GM23338 (cell line): ENCODE measurements at regions not wholly inside any gene's neighbourhood (a gene's known extent, or its start where the extent isn't known, plus 50 kb on each side); places are given as distances from the start of the nearest gene placed in this dataset.

Experiments used
- ATAC-seq: fragments of 200-7000 bp; cut with Tn5 transposase; 3 replicates; pipeline ENCODE4 v1.9.1; 2020
- DNase-seq: peaks from one replicate; pipeline ENCODE4 v3.0.0-alpha.2; 2015; ENCODE audit warnings: low spot score
- H2AFZ ChIP-seq: fragments of 200-600 bp; sonication (generic); 2 replicates; pipeline ENCODE4 v1.8.0; 2016; ENCODE audit warnings: antibody characterized with exemption, mild to moderate bottlenecking, moderate library complexity
- H3F3A ChIP-seq: fragments of 200-600 bp; sonication (generic); replicated peaks from 2 replicates; pipeline ENCODE4 v1.8.0; 2017; ENCODE audit warnings: antibody characterized with exemption, mixed run types, low read depth
- H3K27ac ChIP-seq: fragments of 200-600 bp; sonication (generic); 2 replicates; pipeline ENCODE4 v1.6.1; 2016; ENCODE audit warnings: low read depth
- H3K27me3 ChIP-seq: fragments of 200-600 bp; sonication (generic); 2 replicates; pipeline ENCODE4 v1.8.0; 2016; ENCODE audit warnings: mild to moderate bottlenecking, mixed run types, moderate library complexity; ENCODE audit not compliant: insufficient read depth
- H3K36me3 ChIP-seq: fragments of 200-600 bp; sonication (generic); 2 replicates; pipeline ENCODE4 v1.8.0; 2016; ENCODE audit warnings: mild to moderate bottlenecking; ENCODE audit not compliant: insufficient read depth
- H3K4me1 ChIP-seq: fragments of 200-600 bp; sonication (generic); 2 replicates; pipeline ENCODE4 v1.8.0; 2016; ENCODE audit warnings: mild to moderate bottlenecking, moderate library complexity; ENCODE audit not compliant: insufficient read depth
- H3K4me2 ChIP-seq: fragments of 200-600 bp; sonication (generic); 2 replicates; pipeline ENCODE4 v1.7.1; 2017; ENCODE audit warnings: mixed run types
- H3K4me3 ChIP-seq: fragments of 200-600 bp; sonication (generic); 2 replicates; pipeline ENCODE4 v1.6.1; 2016; ENCODE audit warnings: mixed run types
- H3K79me2 ChIP-seq: fragments of 200-600 bp; sonication (generic); replicated peaks from 2 replicates; pipeline ENCODE4 v1.8.0; 2017; ENCODE audit warnings: mild to moderate bottlenecking; ENCODE audit not compliant: insufficient read depth
- H3K9me2 ChIP-seq: fragments of 200-600 bp; sonication (generic); 2 replicates; pipeline ENCODE4 v1.8.0; 2017; ENCODE audit not compliant: insufficient read depth
- H4K20me1 ChIP-seq: fragments of 200-600 bp; sonication (generic); replicated peaks from 2 replicates; pipeline ENCODE4 v1.8.0; 2017; ENCODE audit warnings: mild to moderate bottlenecking; ENCODE audit not compliant: insufficient read depth
- H3K27ac Mint-ChIP-seq: 2 replicates; pipeline ENCODE4 v1.8.0; 2020; ENCODE audit warnings: inconsistent platforms, mild to moderate bottlenecking, moderate library complexity, mixed read lengths
- H3K27me3 Mint-ChIP-seq: 3 replicates; pipeline ENCODE4 v1.8.0; 2022; ENCODE audit warnings: low read depth, mild to moderate bottlenecking, moderate library complexity, mixed read lengths, inconsistent platforms; ENCODE audit not compliant: insufficient read depth, poor library complexity
- H3K36me3 Mint-ChIP-seq: 3 replicates; pipeline ENCODE4 v1.8.0; 2021; ENCODE audit warnings: low read depth, mild to moderate bottlenecking, inconsistent platforms, moderate library complexity, mixed read lengths
- H3K4me1 Mint-ChIP-seq: 3 replicates; pipeline ENCODE4 v1.8.0; 2020; ENCODE audit warnings: mild to moderate bottlenecking, inconsistent platforms, mixed read lengths
- H3K4me3 Mint-ChIP-seq: 3 replicates; pipeline ENCODE4 v1.8.0; 2021; ENCODE audit warnings: moderate library complexity, mild to moderate bottlenecking, inconsistent platforms, mixed read lengths
- H3K9me3 Mint-ChIP-seq: 3 replicates; pipeline ENCODE4 v1.8.0; 2020; ENCODE audit warnings: moderate library complexity, mild to moderate bottlenecking, inconsistent platforms, mixed read lengths
- CREB1 ChIP-seq: fragments of 250-450 bp; sonication (Bioruptor Pico); IDR thresholded peaks from 2 replicates; pipeline ENCODE4 v1.5.0; 2020; ENCODE audit warnings: low read depth, mild to moderate bottlenecking, moderate library complexity
- CTCF ChIP-seq, 2 experiments: fragments of 200-600 bp in 1 of 2; sonication (generic) in 1 of 2; conservative IDR thresholded peaks; 2 replicates each; pipeline versions ENCODE4 v1.5.1 to v1.6.1; 2016 to 2017; ENCODE audit warnings: antibody characterized with exemption in 2 of 2, low read depth in 2 of 2, mild to moderate bottlenecking in 2 of 2, moderate library complexity in 1 of 2
- EZH2 ChIP-seq: fragments of 200-600 bp; sonication (generic); IDR thresholded peaks from one replicate; pipeline ENCODE4 v1.8.0; 2017; ENCODE audit warnings: antibody characterized with exemption, mild to moderate bottlenecking, low read depth; ENCODE audit not compliant: unreplicated experiment
- EZH2phosphoT487 ChIP-seq: fragments of 200-600 bp; sonication (generic); IDR thresholded peaks from one replicate; pipeline ENCODE4 v1.8.1; 2018; ENCODE audit warnings: antibody characterized with exemption; ENCODE audit not compliant: unreplicated experiment
- JUNB ChIP-seq: IDR thresholded peaks from one replicate; pipeline ENCODE4 v1.6.1; 2016; ENCODE audit warnings: antibody characterized with exemption; ENCODE audit not compliant: unreplicated experiment
- NANOG ChIP-seq: IDR thresholded peaks from 2 replicates; pipeline ENCODE4 v1.6.1; 2016; ENCODE audit warnings: antibody characterized with exemption, borderline replicate concordance
- POLR2AphosphoS5 ChIP-seq: IDR thresholded peaks from 2 replicates; pipeline ENCODE4 v1.6.1; 2016; ENCODE audit warnings: antibody characterized with exemption, low read depth
- STAT1 ChIP-seq: IDR thresholded peaks from one replicate; pipeline ENCODE4 v1.6.1; 2016; ENCODE audit warnings: antibody characterized with exemption; ENCODE audit not compliant: unreplicated experiment
- ZNF114 ChIP-seq: fragments of 250-450 bp; sonication (Bioruptor Pico); IDR thresholded peaks from 2 replicates; pipeline ENCODE4 v1.5.0; 2020; ENCODE audit warnings: mild to moderate bottlenecking, moderate library complexity
- ZNF331 ChIP-seq: fragments of 250-450 bp; sonication (Bioruptor Pico); IDR thresholded peaks from 2 replicates; pipeline ENCODE4 v1.5.0; 2020; ENCODE audit warnings: low read depth, mild to moderate bottlenecking, moderate library complexity
- TF ChIP-seq, protein P1 (sequence below): IDR thresholded peaks from 2 replicates; pipeline ENCODE4 v1.6.1; 2016; ENCODE audit warnings: antibody characterized with exemption
- TF ChIP-seq, protein P2 (sequence below): IDR thresholded peaks from one replicate; pipeline ENCODE4 v1.6.1; 2018; ENCODE audit warnings: antibody characterized with exemption; ENCODE audit not compliant: unreplicated experiment
- TF ChIP-seq, protein P3 (sequence below): fragments of 250-450 bp; sonication (Bioruptor Pico); IDR thresholded peaks from 2 replicates; pipeline ENCODE4 v1.5.0; 2020; ENCODE audit warnings: mild to moderate bottlenecking, moderate library complexity

- H3K79me2 ChIP-seq, result no peaks in the 10 kb centered on the region
- H4K20me1 ChIP-seq, result no peaks in the 10 kb centered on the region
- TF ChIP-seq STAT1, result no peak
- no peak for TF ChIP-seq CTCF (conservative IDR thresholded peaks at IDR 0.05; ENCODE audit: low read depth in 2 of 2)
- TF ChIP-seq ZNF331 (CRISPR knock-in tag), result no peak
- no peak for TF ChIP-seq EZH2phosphoT487
- no peak for TF ChIP-seq NANOG
- TF ChIP-seq, protein P1, sequence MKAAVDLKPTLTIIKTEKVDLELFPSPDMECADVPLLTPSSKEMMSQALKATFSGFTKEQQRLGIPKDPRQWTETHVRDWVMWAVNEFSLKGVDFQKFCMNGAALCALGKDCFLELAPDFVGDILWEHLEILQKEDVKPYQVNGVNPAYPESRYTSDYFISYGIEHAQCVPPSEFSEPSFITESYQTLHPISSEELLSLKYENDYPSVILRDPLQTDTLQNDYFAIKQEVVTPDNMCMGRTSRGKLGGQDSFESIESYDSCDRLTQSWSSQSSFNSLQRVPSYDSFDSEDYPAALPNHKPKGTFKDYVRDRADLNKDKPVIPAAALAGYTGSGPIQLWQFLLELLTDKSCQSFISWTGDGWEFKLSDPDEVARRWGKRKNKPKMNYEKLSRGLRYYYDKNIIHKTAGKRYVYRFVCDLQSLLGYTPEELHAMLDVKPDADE, result no peak
- TF ChIP-seq, protein P2, sequence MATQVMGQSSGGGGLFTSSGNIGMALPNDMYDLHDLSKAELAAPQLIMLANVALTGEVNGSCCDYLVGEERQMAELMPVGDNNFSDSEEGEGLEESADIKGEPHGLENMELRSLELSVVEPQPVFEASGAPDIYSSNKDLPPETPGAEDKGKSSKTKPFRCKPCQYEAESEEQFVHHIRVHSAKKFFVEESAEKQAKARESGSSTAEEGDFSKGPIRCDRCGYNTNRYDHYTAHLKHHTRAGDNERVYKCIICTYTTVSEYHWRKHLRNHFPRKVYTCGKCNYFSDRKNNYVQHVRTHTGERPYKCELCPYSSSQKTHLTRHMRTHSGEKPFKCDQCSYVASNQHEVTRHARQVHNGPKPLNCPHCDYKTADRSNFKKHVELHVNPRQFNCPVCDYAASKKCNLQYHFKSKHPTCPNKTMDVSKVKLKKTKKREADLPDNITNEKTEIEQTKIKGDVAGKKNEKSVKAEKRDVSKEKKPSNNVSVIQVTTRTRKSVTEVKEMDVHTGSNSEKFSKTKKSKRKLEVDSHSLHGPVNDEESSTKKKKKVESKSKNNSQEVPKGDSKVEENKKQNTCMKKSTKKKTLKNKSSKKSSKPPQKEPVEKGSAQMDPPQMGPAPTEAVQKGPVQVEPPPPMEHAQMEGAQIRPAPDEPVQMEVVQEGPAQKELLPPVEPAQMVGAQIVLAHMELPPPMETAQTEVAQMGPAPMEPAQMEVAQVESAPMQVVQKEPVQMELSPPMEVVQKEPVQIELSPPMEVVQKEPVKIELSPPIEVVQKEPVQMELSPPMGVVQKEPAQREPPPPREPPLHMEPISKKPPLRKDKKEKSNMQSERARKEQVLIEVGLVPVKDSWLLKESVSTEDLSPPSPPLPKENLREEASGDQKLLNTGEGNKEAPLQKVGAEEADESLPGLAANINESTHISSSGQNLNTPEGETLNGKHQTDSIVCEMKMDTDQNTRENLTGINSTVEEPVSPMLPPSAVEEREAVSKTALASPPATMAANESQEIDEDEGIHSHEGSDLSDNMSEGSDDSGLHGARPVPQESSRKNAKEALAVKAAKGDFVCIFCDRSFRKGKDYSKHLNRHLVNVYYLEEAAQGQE, result no peak
- no peak for TF ChIP-seq ZNF114
- TF ChIP-seq EZH2, result no peak
- no peak for TF ChIP-seq POLR2AphosphoS5
- TF ChIP-seq CREB1, result no peak
- TF ChIP-seq, protein P3, sequence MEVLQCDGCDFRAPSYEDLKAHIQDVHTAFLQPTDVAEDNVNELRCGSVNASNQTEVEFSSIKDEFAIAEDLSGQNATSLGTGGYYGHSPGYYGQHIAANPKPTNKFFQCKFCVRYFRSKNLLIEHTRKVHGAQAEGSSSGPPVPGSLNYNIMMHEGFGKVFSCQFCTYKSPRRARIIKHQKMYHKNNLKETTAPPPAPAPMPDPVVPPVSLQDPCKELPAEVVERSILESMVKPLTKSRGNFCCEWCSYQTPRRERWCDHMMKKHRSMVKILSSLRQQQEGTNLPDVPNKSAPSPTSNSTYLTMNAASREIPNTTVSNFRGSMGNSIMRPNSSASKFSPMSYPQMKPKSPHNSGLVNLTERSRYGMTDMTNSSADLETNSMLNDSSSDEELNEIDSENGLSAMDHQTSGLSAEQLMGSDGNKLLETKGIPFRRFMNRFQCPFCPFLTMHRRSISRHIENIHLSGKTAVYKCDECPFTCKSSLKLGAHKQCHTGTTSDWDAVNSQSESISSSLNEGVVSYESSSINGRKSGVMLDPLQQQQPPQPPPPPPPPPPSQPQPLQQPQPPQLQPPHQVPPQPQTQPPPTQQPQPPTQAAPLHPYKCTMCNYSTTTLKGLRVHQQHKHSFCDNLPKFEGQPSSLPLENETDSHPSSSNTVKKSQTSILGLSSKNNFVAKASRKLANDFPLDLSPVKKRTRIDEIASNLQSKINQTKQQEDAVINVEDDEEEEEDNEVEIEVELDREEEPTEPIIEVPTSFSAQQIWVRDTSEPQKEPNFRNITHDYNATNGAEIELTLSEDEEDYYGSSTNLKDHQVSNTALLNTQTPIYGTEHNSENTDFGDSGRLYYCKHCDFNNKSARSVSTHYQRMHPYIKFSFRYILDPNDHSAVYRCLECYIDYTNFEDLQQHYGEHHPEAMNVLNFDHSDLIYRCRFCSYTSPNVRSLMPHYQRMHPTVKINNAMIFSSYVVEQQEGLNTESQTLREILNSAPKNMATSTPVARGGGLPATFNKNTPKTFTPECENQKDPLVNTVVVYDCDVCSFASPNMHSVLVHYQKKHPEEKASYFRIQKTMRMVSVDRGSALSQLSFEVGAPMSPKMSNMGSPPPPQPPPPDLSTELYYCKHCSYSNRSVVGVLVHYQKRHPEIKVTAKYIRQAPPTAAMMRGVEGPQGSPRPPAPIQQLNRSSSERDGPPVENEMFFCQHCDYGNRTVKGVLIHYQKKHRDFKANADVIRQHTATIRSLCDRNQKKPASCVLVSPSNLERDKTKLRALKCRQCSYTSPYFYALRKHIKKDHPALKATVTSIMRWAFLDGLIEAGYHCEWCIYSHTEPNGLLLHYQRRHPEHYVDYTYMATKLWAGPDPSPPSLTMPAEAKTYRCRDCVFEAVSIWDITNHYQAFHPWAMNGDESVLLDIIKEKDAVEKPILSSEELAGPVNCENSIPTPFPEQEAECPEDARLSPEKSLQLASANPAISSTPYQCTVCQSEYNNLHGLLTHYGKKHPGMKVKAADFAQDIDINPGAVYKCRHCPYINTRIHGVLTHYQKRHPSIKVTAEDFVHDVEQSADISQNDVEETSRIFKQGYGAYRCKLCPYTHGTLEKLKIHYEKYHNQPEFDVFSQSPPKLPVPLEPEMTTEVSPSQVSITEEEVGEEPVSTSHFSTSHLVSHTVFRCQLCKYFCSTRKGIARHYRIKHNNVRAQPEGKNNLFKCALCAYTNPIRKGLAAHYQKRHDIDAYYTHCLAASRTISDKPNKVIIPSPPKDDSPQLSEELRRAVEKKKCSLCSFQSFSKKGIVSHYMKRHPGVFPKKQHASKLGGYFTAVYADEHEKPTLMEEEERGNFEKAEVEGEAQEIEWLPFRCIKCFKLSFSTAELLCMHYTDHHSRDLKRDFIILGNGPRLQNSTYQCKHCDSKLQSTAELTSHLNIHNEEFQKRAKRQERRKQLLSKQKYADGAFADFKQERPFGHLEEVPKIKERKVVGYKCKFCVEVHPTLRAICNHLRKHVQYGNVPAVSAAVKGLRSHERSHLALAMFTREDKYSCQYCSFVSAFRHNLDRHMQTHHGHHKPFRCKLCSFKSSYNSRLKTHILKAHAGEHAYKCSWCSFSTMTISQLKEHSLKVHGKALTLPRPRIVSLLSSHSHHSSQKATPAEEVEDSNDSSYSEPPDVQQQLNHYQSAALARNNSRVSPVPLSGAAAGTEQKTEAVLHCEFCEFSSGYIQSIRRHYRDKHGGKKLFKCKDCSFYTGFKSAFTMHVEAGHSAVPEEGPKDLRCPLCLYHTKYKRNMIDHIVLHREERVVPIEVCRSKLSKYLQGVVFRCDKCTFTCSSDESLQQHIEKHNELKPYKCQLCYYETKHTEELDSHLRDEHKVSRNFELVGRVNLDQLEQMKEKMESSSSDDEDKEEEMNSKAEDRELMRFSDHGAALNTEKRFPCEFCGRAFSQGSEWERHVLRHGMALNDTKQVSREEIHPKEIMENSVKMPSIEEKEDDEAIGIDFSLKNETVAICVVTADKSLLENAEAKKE (CRISPR knock-in tag), result no peak
- TF ChIP-seq JUNB, result no peak
- DNase-seq (no peak), ATAC-seq (no peak)
- no peaks in the 10 kb centered on the region for H3K4me1 ChIP-seq
- Mint-ChIP-seq H3K27ac (no peak overlapping the region), H3K4me1 (peaks cover 12% of the 10 kb centered on the region), H3K27me3 (no peaks in the 10 kb centered on the region), H3K9me3 (no peaks in the 10 kb centered on the region), H3K4me3 (no peak overlapping the region), H3K36me3 (no peaks in the 10 kb centered on the region)
- H3K9me2 ChIP-seq, result no peaks in the 10 kb centered on the region
- H3F3A ChIP-seq, result no peaks in the 10 kb centered on the region
- H3K4me3 ChIP-seq, result no peak overlapping the region
- H3K4me2 ChIP-seq, result no peak overlapping the region
- no peak overlapping the region for H3K27ac ChIP-seq
- H3K27me3 ChIP-seq, result no peaks in the 10 kb centered on the region
- 0 out of 2 replicates have a peak overlapping the region, but pooled peaks have one; percentile 30 for H2AFZ ChIP-seq
- H3K36me3 ChIP-seq, result no peaks in the 10 kb centered on the region
These were observed 177.6 kb upstream of the ANKRD55 start for GRCh38 chr5:56410696-56411095.
